Testis (tissue), 2 donors: ENCODE measurements at regions not wholly inside any gene's neighbourhood (a gene's known extent, or its start where the extent isn't known, plus 50 kb on each side); places are given as distances from the start of the nearest gene placed in this dataset.

Experiments used
- POLR2A ChIP-seq: fragments of 450-650 bp; IDR thresholded peaks from one replicate; pipeline ENCODE4 v1.6.1; 2017; ENCODE audit warnings: antibody characterized with exemption, mild to moderate bottlenecking, moderate library complexity
- TF ChIP-seq, protein P1 (sequence below), 3 experiments: fragments of 450-650 bp in 2 of 3; fragments of 200-600 bp in 1 of 3; sonication (generic) in 1 of 3; IDR thresholded peaks; one replicate each; pipeline ENCODE4 v1.5.1; 2016 to 2019; ENCODE audit warnings: antibody characterized with exemption in 3 of 3, mild to moderate bottlenecking in 2 of 3, moderate library complexity in 1 of 3

DNA sequence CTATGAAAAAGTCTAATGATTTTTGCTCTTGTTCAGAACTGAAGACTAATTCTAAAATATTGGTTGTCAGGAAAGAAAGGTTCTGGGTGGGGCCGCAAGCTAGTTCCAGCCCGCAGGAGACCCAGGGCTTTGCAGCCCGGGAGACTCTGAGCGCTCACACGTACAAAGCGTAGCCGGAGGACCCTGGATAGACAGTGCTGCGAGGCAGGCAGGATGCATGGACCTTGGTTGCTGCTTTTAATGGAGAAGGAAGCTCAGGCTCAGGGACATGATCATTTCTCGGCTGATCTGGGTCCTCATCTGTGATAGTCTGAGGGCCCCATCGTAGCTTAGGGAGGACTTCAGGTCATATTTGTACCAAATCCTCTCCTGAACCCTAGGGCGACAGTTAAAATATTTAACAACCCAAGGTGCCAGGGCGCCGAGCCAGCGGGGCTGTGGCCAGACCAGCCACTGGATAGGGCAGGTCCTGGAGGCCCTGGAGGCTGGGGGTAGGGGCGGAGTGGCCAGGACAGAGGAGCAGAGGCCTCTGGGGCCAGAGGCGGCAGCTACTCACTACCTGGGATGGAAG, 70.1 kb upstream of the UNC5A start:
- TF ChIP-seq, protein P1, sequence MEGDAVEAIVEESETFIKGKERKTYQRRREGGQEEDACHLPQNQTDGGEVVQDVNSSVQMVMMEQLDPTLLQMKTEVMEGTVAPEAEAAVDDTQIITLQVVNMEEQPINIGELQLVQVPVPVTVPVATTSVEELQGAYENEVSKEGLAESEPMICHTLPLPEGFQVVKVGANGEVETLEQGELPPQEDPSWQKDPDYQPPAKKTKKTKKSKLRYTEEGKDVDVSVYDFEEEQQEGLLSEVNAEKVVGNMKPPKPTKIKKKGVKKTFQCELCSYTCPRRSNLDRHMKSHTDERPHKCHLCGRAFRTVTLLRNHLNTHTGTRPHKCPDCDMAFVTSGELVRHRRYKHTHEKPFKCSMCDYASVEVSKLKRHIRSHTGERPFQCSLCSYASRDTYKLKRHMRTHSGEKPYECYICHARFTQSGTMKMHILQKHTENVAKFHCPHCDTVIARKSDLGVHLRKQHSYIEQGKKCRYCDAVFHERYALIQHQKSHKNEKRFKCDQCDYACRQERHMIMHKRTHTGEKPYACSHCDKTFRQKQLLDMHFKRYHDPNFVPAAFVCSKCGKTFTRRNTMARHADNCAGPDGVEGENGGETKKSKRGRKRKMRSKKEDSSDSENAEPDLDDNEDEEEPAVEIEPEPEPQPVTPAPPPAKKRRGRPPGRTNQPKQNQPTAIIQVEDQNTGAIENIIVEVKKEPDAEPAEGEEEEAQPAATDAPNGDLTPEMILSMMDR (IDR thresholded peaks at IDR 0.05): no peak
- no peak for TF ChIP-seq POLR2A
